ENCODE measurements at regions not wholly inside any gene's neighbourhood (a gene's known extent, or its start where the extent isn't known, plus 50 kb on each side); places are given as distances from the start of the nearest gene placed in this dataset.

GRCh38 chr14:45970621-45971020 lies 681.0 kb downstream of the RPL10L start:
- CTCF ChIA-PET: no interaction called here
- H3K36me3 ChIP-seq (ENCODE audit: control insufficient read depth, insufficient read depth, low read length): no peaks in the 10 kb centered on the region
- H3K27me3 ChIP-seq (ENCODE audit: control insufficient read depth, insufficient read depth, low read length): no peaks in the 10 kb centered on the region
- POLR2A ChIA-PET: no interaction called here
- no peak for DNase-seq (ENCODE audit: low read depth)
- TF ChIP-seq CTCF (IDR thresholded peaks at IDR 0.05; ENCODE audit: insufficient read depth, low read depth, low read length): no peak
- H3K4me3 ChIP-seq (ENCODE audit: low read depth, low read length): no peak overlapping the region

GRCh38 chr14:45968037-45968436 lies 683.5 kb downstream of the RPL10L start:
- no peak overlapping the region for H3K4me3 ChIP-seq (ENCODE audit: low read depth, low read length)
- ChIA-PET POLR2A (no interaction called here), CTCF (no interaction called here)
- no peak for TF ChIP-seq CTCF (IDR thresholded peaks at IDR 0.05; ENCODE audit: insufficient read depth, low read depth, low read length)
- no peaks in the 10 kb centered on the region for H3K27me3 ChIP-seq (ENCODE audit: control insufficient read depth, insufficient read depth, low read length)
- no peak for DNase-seq (ENCODE audit: low read depth)
- H3K36me3 ChIP-seq (ENCODE audit: control insufficient read depth, insufficient read depth, low read length): no peaks in the 10 kb centered on the region

GRCh38 chr14:45949479-45949878 lies 696.5 kb upstream of the MIS18BP1 start:
- no peaks in the 10 kb centered on the region for H3K27me3 ChIP-seq (ENCODE audit: control insufficient read depth, insufficient read depth, low read length)
- CTCF ChIA-PET: no interaction called here
- POLR2A ChIA-PET: no interaction called here
- H3K36me3 ChIP-seq (ENCODE audit: control insufficient read depth, insufficient read depth, low read length): no peaks in the 10 kb centered on the region
- no peak for DNase-seq (ENCODE audit: low read depth)
- no peak overlapping the region for H3K4me3 ChIP-seq (ENCODE audit: low read depth, low read length)
- TF ChIP-seq CTCF (IDR thresholded peaks at IDR 0.05; ENCODE audit: insufficient read depth, low read depth, low read length): no peak

- no peaks in the 10 kb centered on the region for H3K27me3 ChIP-seq (ENCODE audit: control insufficient read depth, insufficient read depth, low read length)
- DNase-seq (ENCODE audit: low read depth): no peak
- ChIA-PET POLR2A (no interaction called here), CTCF (no interaction called here)
- no peak overlapping the region for H3K4me3 ChIP-seq (ENCODE audit: low read depth, low read length)
- no peaks in the 10 kb centered on the region for H3K36me3 ChIP-seq (ENCODE audit: control insufficient read depth, insufficient read depth, low read length)
- TF ChIP-seq CTCF (IDR thresholded peaks at IDR 0.05; ENCODE audit: insufficient read depth, low read depth, low read length): no peak
Observed at GRCh38 chr14:45947830-45948229, 694.8 kb upstream of the MIS18BP1 start.

- DNase-seq (ENCODE audit: low read depth): no peak
- Histone ChIP-seq H3K27me3 (ENCODE audit: control insufficient read depth, insufficient read depth, low read length) (no peaks in the 10 kb centered on the region), H3K4me3 (ENCODE audit: low read depth, low read length) (no peak overlapping the region), H3K36me3 (ENCODE audit: control insufficient read depth, insufficient read depth, low read length) (no peaks in the 10 kb centered on the region)
- POLR2A ChIA-PET: no interaction called here
- no peak for TF ChIP-seq CTCF (IDR thresholded peaks at IDR 0.05; ENCODE audit: insufficient read depth, low read depth, low read length)
- CTCF ChIA-PET: no interaction called here
Observed at GRCh38 chr14:45946251-45946650, 693.2 kb upstream of the MIS18BP1 start.

Data from BJ (cell line).